OCI-M2 (cell line): ENCODE measurements at regions not wholly inside any gene's neighbourhood (a gene's known extent, or its start where the extent isn't known, plus 50 kb on each side); places are given as distances from the start of the nearest gene placed in this dataset.

Source experiments
- DNase-seq: peaks from one replicate; lab custom pipeline; 2025; ENCODE audit not compliant: unreplicated experiment; lab: John Stamatoyannopoulos, UW

DNA sequence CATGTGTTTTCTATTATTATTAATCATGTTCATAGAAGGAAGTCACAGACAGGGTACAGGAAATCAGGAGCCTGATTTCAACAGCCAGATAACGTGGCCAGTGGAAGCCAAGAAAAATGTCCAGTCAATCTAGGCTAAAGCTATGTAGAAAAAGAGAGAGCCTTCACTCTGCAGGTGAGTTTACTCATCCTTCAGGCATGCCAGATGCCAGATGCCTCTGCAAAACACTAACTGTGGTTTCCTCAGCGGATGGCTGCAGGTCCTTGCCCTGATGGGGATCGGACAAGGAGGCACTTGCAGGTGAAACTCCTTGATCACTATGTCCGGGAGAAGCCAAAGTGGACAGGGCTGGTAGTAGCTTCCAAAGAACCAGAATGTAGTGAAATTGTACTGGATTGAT is 962.3 kb upstream of the RAG2 start:
- no peak for DNase-seq

- DNase-seq, result no peak
Measured at GRCh38 chr11:37558619-37559210, 960.7 kb upstream of the RAG2 start.

- no peak for DNase-seq
Measured at GRCh38 chr11:37557990-37558389, 960.0 kb upstream of the RAG2 start.

GRCh38 chr11:37552284-37552683 is 954.2 kb upstream of the RAG2 start:
- DNase-seq, result no peak

GRCh38 chr11:37544491-37544890 is 946.5 kb upstream of the RAG2 start:
- no peak for DNase-seq

DNA sequence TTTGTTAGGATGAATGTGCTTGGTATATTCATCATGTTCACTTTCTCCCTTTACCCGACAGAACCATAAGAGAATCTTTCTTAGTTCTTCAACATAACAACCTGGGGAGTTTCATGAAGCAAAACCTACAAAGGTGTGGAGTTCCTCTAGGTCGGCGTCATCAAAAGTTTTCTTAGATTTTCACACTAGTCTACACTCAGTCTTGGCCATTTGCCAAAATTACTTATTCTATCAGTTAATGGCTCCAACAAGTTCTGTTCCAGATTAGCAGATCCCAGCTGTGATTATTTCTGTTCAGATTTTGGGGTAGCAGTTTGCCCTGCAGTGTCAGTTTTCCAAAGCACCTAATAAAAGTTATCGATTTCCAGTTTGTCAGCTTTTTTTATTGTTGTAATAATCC is 935.8 kb upstream of the RAG2 start:
- DNase-seq, result no peak

DNA sequence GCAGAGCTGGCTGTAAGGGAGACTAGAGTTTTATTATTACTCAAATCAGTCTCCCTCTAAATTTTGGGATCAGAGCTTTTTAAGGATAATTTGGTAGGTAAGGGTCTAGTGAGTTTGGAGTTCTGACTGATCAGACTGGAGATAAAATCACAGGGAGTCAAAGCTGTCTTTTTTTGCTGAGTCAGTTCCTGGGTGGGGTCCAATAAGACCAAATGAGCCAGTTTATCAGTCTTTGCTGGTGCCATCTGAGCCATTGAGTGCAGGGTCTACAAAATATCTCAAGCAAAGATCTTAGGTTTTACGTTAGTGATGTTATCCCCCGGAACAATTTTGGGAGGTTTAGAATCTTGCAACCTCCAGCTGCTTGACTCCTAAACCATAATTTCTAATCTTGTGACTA is 935.1 kb upstream of the RAG2 start:
- DNase-seq, result no peak

GRCh38 chr11:37532271-37532670 is 934.2 kb upstream of the RAG2 start:
- DNase-seq, result no peak

- no peak for DNase-seq
Measured at GRCh38 chr11:37527545-37527944, 929.5 kb upstream of the RAG2 start.

DNA sequence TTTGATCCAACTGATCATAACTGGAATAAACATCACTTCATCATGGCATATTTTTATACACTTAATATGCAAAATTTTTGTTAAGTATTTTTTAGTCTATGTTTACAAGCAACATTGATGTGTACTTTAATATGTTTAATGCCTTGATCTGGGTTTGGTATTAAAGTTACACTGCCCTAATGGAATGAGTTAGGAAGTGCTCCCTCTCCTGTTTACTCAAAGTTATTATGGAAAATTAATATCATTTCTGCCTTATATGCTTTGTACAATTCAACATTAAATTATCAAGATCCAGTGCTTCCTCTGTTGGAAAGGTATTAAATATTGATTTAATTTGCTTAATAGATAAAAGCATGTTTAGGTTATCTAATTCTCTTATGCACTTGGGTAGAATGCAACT is 927.3 kb upstream of the RAG2 start:
- no peak for DNase-seq

DNA sequence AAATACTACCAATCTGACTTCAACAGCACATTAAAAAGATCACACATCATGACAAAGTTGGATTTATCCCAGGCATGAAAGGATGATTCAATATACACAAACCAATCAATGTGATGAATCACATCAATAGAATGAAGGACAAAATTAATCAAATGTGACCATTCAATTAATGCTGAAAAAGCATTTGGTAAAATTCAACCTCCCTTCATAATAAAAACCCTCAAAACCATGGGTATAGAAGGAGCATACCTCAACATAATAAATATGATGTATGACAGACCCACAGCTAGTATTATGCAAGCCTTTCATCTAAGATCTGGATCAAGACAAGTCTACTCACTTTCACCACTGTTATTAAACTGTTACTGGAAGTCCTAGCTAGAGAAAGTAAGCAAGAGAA is 921.7 kb upstream of the RAG2 start:
- DNase-seq, result no peak

DNA sequence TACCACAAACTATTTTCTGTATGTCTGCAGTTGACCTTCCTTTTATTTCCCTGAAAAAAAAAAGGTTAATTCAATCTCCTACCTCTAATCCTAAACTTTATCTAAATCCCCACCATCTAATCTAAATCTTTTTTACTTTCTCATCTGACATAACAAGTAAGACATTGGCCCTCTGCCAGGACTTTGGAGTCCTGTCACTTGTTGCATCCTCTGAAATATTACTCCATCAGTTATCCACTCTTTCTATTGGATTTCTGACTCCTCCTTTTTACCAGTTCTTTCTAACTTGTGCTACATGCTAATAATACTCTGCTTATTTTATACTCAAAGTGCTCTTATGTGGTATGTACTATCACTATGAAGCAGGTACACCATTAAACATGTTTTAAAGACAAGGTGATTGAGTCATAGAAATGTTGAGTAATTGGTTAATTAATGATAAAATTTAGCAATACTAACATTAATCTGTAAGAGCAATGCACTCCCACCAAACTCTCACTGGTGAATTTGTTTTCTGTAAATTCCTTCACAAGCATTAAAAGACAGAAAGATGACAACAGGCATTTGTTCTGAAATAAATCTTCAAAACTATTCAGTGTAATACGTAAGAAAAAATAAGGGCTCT is 914.2 kb upstream of the RAG2 start:
- DNase-seq, result no peak

GRCh38 chr11:37511425-37511933 is 913.4 kb upstream of the RAG2 start:
- no peak for DNase-seq

GRCh38 chr11:37509506-37509905 is 911.5 kb upstream of the RAG2 start:
- DNase-seq, result no peak

GRCh38 chr11:37506531-37506930 is 908.5 kb upstream of the RAG2 start:
- no peak for DNase-seq

DNA sequence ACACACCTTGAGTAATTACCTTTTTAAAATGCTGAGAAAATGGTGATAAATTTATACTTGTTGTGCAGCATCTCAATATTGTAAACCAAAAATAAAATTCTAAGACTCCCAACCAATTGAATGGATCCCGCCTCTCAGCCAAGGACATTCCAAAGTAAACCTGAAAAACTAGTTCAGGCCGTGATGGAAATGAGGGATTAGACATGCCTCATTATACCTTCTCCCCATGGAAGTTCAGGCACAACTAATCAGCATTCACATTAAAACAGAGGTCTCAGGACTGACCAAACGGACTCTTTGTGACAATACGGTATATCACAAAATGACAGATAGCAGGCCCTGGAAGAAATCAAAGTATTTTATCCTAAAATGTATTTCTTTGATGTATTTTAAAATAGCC is 907.4 kb upstream of the RAG2 start:
- DNase-seq, result no peak

- DNase-seq, result no peak
Measured at GRCh38 chr11:37504921-37505320, 906.9 kb upstream of the RAG2 start.

DNA sequence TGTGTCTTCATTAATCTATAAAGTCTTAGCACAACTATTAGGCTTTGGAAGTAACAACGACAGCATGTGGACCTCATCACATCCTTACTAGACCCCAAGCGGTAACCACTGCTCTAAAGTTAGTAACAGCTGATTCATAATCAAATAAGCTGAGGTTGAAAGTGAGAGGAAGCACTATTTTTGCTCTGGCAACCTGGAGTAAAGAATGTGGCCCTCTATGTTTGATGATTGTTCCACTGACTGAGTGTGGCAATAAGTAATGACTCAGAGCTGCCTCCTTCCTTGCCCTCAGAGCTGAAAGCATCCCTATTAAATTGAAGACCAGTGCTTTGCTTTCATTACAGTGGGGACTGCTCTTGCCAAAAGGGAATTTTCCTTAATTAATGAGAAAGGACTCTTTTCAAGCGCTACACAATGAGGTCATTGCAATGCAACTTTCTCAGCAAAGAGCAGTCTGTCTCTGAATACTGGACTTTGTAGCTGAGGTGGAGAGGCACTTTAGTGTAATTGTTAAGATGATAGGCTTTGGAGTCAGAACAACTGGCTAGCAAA is 906.1 kb upstream of the RAG2 start:
- no peak for DNase-seq

GRCh38 chr11:37503411-37504059 is 905.5 kb upstream of the RAG2 start:
- no peak for DNase-seq

DNA sequence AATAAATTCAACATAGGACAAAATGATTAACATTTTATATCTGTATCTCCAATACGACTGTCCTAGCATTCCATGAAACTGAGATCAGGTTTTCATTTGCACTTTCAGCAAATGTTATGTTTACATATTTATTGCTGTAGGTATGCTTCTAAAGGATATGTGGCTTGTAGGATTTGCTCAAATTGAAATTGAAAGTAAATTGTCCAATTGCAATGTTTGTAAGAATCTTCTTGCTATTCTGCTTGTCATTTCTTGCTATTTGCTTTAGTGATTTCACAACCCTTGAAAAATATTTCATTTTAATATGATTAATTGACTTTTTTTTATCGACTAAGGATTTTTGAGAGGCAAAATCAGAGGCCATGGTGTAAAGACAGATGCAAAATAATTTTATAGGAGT is 904.2 kb upstream of the RAG2 start:
- no peak for DNase-seq

- DNase-seq, result no peak
Measured at GRCh38 chr11:37500425-37500824, 902.4 kb upstream of the RAG2 start.

DNA sequence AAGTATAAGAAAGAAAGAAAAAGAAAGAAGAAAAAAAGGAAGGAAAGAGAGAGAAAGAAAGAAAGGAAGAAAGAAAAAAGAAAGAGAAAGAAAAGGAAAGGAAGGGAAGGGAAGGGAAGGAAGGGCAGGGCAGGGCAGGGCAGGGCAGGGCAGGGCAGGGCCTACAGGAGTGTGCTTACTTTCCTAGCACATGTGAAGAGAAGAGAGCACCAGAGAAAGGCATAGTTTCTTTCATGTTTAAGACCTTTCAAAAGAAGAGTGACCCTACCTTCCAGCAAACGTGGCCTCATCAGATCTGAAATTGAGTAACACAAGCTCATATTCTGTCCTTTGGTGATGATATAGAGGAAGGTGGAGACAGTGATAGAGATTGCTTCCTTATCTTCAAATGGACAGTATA is 899.3 kb upstream of the RAG2 start:
- no peak for DNase-seq
